Natural killer cell (primary cell): ENCODE measurements at regions not wholly inside any gene's neighbourhood (a gene's known extent, or its start where the extent isn't known, plus 50 kb on each side); places are given as distances from the start of the nearest gene placed in this dataset.

Experiments used
- ATAC-seq, 3 donors: fragments of 150-1000 bp in 2 of 3; fragments of 200-7000 bp in 1 of 3; cut with Tn5 transposase; 1 replicate in 1 of 3; 2 replicates in 2 of 3; pipeline ENCODE4 v1.10.0; 2021; ENCODE audit warnings: mild to moderate bottlenecking in 2 of 3, moderate library complexity in 2 of 3
- DNase-seq, 2 donors: peaks; one replicate each; pipeline versions ENCODE4 v3.0.0 to v3.0.0-alpha.2; 2013 to 2021; ENCODE audit warnings: mixed read lengths in 1 of 2
- H3K27ac ChIP-seq: one replicate; pipeline ENCODE4 v1.5.1; 2013; ENCODE audit warnings: mild to moderate bottlenecking, low read length
- H3K27me3 ChIP-seq: one replicate; pipeline ENCODE4 v1.6.1; 2013; ENCODE audit warnings: low read length; ENCODE audit not compliant: control insufficient read depth, insufficient read depth
- H3K36me3 ChIP-seq: one replicate; pipeline ENCODE4 v1.6.1; 2013; ENCODE audit warnings: low read length; ENCODE audit not compliant: control insufficient read depth, insufficient read depth
- H3K4me1 ChIP-seq: one replicate; pipeline ENCODE4 v1.6.1; 2013; ENCODE audit warnings: low read length; ENCODE audit not compliant: control insufficient read depth, insufficient read depth
- H3K4me3 ChIP-seq: one replicate; pipeline ENCODE4 v1.5.1; 2013; ENCODE audit warnings: low read length
- H3K9me3 ChIP-seq: one replicate; pipeline ENCODE4 v1.6.1; 2013; ENCODE audit warnings: low read length; ENCODE audit not compliant: control insufficient read depth, insufficient read depth
- H3K27ac Mint-ChIP-seq, 2 donors: one replicate each; pipeline ENCODE4 v1.8.0; 2022; ENCODE audit warnings: mild to moderate bottlenecking in 2 of 2, mixed read lengths in 2 of 2, moderate library complexity in 1 of 2
- H3K27me3 Mint-ChIP-seq, 2 donors: one replicate each; pipeline ENCODE4 v1.8.0; 2022; ENCODE audit warnings: low read depth in 2 of 2, mixed read lengths in 2 of 2
- H3K36me3 Mint-ChIP-seq: one replicate; pipeline ENCODE4 v1.8.0; 2022; ENCODE audit warnings: mixed read lengths
- H3K4me1 Mint-ChIP-seq, 2 donors: one replicate each; pipeline ENCODE4 v1.8.0; 2022; ENCODE audit warnings: mixed read lengths in 2 of 2
- H3K4me3 Mint-ChIP-seq: one replicate; pipeline ENCODE4 v1.8.0; 2022; ENCODE audit warnings: mild to moderate bottlenecking, moderate library complexity, mixed read lengths
- H3K9me3 Mint-ChIP-seq, 2 donors: one replicate each; pipeline ENCODE4 v1.8.0; 2022; ENCODE audit warnings: mixed read lengths in 2 of 2
- CTCF ChIP-seq: fragments of 200-600 bp; IDR thresholded peaks from one replicate; pipeline ENCODE4 v1.8.0; 2022; ENCODE audit warnings: antibody characterized with exemption
- WGBS: methylation state at CpG from one replicate; pipeline ENCODE4 v1.1.7; 2013; ENCODE audit warnings: missing lambda C conversion rate; ENCODE audit not compliant: insufficient coverage; 5-methylcytosine and 5-hydroxymethylcytosine counted together
- intact Hi-C: fragments of 100-400 bp; cut with micrococcal nuclease; formaldehyde crosslinking; loops from one replicate; pipeline ENCODE4 v1.14.2; 2022

DNA sequence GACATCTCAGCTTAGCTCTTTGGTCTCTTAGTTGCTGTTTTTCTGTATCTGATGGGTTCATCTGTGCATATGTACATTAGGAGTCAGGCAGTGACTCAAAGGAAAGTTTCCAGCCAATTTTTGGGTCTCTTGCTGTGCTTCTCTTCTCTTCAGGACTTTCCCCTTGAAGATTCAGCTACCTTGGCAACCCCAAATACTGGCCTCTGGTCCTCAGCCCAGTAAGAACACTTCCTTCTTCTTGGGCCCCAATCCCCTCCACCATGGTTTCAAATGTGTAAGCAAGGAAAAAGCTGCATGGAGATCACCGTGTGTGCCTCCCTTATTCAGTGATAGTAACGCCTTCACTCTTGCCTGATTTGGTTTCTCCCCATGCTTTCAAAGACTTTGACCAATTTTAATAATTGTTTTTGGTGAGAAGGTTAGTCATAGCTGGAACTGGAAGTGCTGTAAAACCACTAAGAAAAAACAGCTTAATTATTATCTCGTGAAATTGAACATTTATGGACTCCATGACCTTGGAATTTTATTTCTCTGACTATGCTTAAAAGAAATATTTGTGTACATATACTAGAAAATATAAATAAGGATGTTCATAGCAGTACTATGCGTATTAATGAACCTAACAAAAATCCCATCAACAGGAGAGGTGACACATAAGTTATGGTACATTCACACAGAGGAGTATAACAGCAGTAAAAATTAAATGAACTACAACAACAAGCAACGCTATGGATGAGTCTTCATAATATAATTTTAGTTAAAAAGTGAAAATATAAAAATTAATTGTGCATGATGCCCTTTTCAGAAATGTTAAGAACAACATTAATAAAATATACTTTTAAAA is 125.3 kb upstream of the BCL6 start:
- H3K4me1 ChIP-seq: no peaks in the 10 kb centered on the region
- H3K27ac Mint-ChIP-seq: no peak overlapping the region
- no peaks in the 10 kb centered on the region for H3K36me3 ChIP-seq
- DNase-seq (no peak), ATAC-seq (no peak)
- no peaks in the 10 kb centered on the region for H3K36me3 Mint-ChIP-seq
- no peaks in the 10 kb centered on the region for H3K27me3 ChIP-seq
- intact Hi-C loops: no loop called here
- H3K4me1 Mint-ChIP-seq: peaks cover 0 to 11% of the 10 kb centered on the region in 2 donors
- no peak overlapping the region for H3K4me3 Mint-ChIP-seq
- no peaks in the 10 kb centered on the region for H3K27me3 Mint-ChIP-seq
- 71% methylated on average over 2 of the region's 5 CpGs for WGBS
- H3K27ac ChIP-seq: no peak overlapping the region
- H3K9me3 ChIP-seq: no peaks in the 10 kb centered on the region
- TF ChIP-seq CTCF: no peak
- no peaks in the 10 kb centered on the region for H3K9me3 Mint-ChIP-seq
- H3K4me3 ChIP-seq: no peak overlapping the region

GRCh38 chr3:187871204-187871591 is 125.9 kb upstream of the BCL6 start:
- Mint-ChIP-seq H3K27ac (no peak overlapping the region), H3K9me3 (no peaks in the 10 kb centered on the region), H3K36me3 (no peaks in the 10 kb centered on the region), H3K4me1 (peaks cover 0 to 11% of the 10 kb centered on the region in 2 donors), H3K4me3 (no peak overlapping the region), H3K27me3 (no peaks in the 10 kb centered on the region)
- no peak for TF ChIP-seq CTCF
- H3K4me3 ChIP-seq: no peak overlapping the region
- H3K4me1 ChIP-seq: no peaks in the 10 kb centered on the region
- H3K27me3 ChIP-seq: no peaks in the 10 kb centered on the region
- ATAC-seq (no peak), DNase-seq (no peak)
- no peak overlapping the region for H3K27ac ChIP-seq
- H3K9me3 ChIP-seq: no peaks in the 10 kb centered on the region
- intact Hi-C loops: no loop called here
- no peaks in the 10 kb centered on the region for H3K36me3 ChIP-seq

DNA sequence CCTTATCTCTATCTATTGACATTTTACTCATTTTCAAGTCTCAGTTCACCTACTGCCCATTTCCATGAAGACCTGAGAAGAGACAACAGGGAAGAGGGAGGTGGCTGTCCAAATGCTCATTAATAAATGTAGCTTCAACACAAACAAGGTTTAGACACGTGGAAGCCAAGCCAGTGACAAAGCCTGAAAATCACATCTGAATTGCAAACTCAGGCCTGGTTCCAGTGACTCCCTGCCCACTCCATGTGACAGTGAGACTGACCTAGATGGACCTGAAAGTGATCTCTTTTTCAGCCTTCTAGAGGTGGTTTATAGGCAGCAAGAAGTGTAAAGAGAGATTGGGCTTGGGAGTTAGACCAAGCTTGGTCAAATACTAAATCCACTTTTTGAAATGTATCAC is 126.6 kb upstream of the BCL6 start:
- no peaks in the 10 kb centered on the region for H3K4me1 ChIP-seq
- no peaks in the 10 kb centered on the region for H3K27me3 Mint-ChIP-seq
- no peaks in the 10 kb centered on the region for H3K36me3 ChIP-seq
- ATAC-seq (no peak), DNase-seq (no peak)
- WGBS: 80% methylated on average over 1 of the region's 1 CpG
- H3K36me3 Mint-ChIP-seq: no peaks in the 10 kb centered on the region
- TF ChIP-seq CTCF: no peak
- no peaks in the 10 kb centered on the region for H3K27me3 ChIP-seq
- no peaks in the 10 kb centered on the region for H3K9me3 ChIP-seq
- no peak overlapping the region for H3K27ac ChIP-seq
- no peak overlapping the region for H3K27ac Mint-ChIP-seq
- H3K4me3 ChIP-seq: no peak overlapping the region
- H3K4me3 Mint-ChIP-seq: no peak overlapping the region
- H3K4me1 Mint-ChIP-seq: peaks cover 0 to 11% of the 10 kb centered on the region in 2 donors
- H3K9me3 Mint-ChIP-seq: no peaks in the 10 kb centered on the region
- intact Hi-C loops: no loop called here

GRCh38 chr3:187873843-187874242 is 128.6 kb upstream of the BCL6 start:
- WGBS: no CpG with 5 or more reads among the region's 1 CpG
- DNase-seq (no peak), ATAC-seq (no peak)
- Histone ChIP-seq H3K27ac (no peak overlapping the region), H3K36me3 (no peaks in the 10 kb centered on the region), H3K4me3 (no peak overlapping the region), H3K4me1 (no peaks in the 10 kb centered on the region), H3K27me3 (no peaks in the 10 kb centered on the region), H3K9me3 (no peaks in the 10 kb centered on the region)
- no peak for TF ChIP-seq CTCF
- no peaks in the 10 kb centered on the region for H3K36me3 Mint-ChIP-seq
- no peak overlapping the region for H3K4me3 Mint-ChIP-seq
- intact Hi-C loops: no loop called here
- peaks cover 0 to 3% of the 10 kb centered on the region in 2 donors for H3K27me3 Mint-ChIP-seq
- no peaks in the 10 kb centered on the region for H3K9me3 Mint-ChIP-seq
- peaks cover 0 to 11% of the 10 kb centered on the region in 2 donors for H3K4me1 Mint-ChIP-seq
- no peak overlapping the region for H3K27ac Mint-ChIP-seq
